HS-5 (cell line): ENCODE measurements at regions not wholly inside any gene's neighbourhood (a gene's known extent, or its start where the extent isn't known, plus 50 kb on each side); places are given as distances from the start of the nearest gene placed in this dataset.

Experiments used
- DNase-seq: peaks from one replicate; pipeline ENCODE4 v3.0.0-alpha.2; 2012; ENCODE audit warnings: low read depth

DNA sequence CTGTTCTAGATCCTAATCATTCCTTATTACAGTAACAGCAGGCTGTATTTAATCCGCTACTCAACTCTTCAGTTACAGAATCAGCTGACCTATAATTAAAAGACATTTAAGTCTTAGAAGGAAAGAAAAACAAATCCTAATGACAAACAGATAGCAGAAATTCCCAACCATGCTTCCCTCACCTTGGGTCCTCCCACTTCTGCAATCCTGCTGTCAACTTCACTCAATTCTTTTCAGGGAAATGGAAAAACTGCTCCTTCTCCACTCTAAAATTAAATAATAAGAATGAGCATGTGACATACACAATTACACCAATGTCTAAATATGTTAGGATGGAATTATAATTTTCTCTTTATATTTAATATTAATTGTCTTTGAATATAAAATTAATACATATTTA lies 182.6 kb upstream of the LYPLAL1 start:
- no peak for DNase-seq

DNA sequence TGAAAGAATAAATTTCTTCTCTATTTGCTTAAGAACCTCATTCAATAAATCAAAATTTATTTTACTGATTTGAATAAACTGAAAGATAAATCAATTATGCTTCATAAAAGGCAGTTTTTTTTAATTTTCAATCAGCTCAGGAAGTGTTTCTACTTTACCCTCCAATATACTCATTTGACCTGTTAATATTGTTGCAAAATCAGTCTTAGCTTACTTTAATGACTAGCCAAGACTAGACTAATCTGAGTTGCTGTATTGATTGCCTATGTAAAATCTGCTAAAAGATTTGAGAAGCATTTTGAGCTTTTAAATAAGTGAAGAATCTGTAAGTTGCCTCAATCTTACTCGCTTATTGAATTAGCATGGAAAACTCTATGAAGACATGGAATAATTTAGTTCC lies 179.1 kb upstream of the LYPLAL1 start:
- no peak for DNase-seq

DNA sequence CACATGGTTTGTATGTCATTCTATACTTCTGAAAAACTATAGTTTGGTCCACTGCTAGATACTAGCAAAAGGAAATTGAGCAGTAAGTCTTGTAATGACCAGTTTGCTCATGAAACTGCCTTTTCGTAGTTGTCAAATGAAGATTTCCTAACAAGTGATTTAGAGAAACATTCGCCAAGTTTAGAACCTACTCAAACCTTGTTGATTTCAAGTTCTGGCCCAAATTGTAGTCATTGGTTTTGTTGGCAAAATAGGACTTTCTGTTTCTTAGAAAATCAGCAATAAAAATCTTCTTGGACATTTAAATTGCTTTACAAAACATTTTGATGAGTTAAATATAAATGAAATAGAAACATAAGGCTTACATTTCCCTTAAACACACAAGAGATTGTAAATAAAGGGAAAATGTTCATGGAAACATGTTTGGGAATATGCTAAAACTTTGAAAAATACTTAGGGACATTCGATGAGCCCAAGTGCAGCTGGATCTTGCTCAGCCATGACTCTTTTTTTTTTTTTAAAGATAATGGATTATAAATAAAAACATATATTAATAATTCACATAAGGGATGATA lies 178.5 kb upstream of the LYPLAL1 start:
- DNase-seq, result no peak

DNA sequence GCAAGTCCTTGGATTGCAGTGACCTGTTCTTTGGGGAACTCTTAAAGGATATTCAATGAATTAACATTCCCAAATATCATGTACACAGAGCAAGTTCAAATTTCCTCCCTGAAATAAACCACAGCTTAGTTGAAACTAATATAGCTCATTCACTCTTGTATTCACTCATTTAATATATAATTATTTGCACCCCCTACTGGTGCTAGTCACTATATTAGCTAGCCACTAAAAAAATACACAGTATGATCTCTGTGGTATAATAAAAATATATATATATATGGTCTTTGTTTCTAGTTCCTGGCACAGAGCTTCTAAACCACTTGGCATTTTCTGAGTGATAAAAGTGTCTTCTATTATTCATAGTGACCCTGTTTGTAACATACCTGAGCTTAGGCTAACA lies 177.3 kb upstream of the LYPLAL1 start:
- DNase-seq, result no peak

DNA sequence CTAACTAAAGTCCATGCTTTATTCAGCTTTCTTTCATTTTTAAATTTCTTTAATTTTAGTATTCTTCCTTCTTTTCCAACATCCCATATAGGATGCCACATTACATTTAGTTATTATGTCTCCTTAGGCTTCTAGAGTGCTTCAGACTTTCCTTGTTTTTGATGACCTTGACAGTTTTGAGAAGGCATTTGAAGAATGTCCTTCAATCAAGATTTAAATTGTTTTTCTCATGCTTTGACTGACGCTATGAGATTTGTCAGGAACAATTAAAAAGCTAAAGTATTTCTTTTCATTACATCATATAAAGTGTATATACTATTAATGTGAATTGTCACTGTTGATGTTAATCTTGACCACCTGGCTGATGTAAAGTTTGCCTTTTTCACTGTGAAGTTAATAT lies 173.7 kb upstream of the LYPLAL1 start:
- DNase-seq, result no peak

DNA sequence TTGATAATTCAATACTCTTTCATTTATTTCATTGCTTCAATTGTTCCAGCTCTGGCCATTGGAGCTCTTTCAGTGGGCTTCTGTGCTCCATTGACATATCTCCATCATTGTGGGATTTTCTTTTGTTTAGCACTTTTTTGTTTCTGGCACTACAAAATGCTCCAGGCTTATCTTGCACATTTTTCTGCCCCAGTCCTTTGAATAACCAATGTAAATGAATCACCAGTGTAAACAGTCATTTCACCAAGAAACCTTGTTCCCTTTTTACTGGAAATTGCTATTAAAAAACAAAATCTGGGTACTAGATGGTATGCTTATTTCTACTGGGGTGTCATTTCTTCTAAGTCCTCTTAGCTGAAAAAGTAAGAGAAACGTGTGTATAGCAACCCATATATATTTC lies 173.0 kb upstream of the LYPLAL1 start:
- no peak for DNase-seq

DNA sequence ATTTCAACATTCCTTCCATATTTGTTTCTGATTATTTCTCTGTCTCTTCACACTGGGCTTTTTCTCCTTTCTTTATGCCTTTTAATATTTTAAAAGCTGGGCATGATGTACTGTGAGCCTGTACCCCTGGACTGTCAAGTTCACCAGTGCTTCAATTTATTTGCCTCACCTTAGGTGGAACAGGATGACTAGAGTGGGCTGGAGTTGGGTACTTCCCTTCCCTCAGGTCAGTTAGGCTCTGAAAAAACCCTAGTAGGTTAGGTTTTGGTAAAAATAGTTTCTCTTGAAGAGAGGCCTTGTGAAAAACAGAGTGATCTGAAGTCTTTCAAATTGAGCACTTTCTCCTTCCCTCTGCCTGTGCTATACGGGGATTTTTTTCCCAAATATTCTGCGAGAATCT lies 163.0 kb upstream of the LYPLAL1 start:
- DNase-seq, result no peak

DNA sequence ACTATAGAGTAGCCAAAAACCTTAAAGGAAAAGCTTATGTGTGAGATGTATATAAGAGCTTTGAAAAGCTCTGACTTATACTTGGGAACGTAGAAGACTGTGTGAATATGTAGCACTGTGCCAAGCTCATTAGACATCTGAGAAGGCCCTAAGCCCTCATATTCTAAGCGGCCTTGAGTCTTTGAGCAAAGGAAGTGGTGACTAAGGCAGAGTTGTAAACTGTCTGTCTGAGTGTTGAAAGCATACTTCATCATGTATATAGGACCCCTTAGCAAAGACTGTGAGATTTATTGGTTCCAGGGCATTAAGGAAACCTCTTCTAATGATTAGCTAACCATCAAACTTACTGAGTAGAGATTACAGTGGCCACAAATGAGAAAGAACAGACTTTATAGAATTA lies 153.3 kb upstream of the LYPLAL1 start:
- DNase-seq, result no peak

DNA sequence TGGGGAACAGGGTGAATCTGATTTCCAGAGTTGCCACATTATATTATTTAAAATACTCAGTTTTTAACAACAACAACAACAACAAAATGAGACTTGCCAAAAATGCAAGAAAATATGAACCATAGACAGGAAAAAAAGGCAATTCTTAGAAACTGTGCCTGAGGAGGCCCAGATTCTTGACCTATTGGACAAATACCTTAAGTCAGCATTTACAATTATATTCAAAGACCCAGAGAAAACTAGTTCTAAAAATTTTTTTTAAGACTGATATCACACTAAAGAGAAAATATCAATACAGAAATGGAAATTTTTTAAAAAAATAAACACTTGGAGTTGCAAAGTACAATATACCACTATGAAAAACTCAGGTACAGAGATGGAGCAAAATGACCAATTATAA lies 152.8 kb upstream of the LYPLAL1 start:
- no peak for DNase-seq

DNA sequence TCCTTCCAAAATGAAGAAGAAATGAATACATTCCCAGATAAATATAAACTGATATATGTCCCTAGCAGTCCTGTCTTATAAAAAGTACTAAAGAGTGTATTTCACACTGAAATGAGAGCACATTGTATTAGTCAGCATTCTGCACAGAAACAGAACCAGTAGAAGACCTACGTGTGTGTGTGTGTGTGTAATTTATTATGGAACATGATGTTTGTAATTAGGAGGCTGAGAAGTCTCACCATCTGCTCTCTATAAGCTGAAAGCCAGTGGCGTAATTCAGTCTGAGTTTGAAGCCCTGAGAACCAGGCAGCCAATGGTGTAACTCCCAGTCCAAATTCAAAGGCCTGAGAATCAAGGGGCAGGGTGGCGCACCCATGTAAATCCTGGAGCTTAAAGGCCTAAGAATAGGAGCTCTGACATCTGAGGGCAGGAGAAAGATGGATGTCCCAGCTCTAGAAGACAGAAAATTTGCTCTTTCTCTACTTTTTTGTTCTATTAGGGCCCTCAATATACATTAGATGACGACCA lies 146.5 kb upstream of the LYPLAL1 start:
- DNase-seq, result no peak

DNA sequence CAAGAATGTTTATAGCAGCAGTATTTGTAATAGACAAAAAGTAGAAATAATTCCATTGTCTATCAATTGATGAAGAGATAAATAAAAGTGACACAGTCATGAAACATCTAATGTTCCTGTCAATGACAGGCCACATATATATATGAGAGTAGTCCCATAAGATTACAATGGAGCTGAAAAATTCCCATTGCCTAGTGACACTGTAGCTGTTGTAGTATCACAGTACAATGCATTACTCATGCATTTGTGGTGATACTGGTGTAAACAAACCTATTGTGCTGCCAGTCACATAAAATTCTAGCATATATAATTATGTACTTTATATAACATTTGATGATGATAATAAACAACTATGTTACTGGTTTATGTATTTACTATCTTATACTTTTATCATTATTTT lies 141.9 kb upstream of the LYPLAL1 start:
- DNase-seq, result no peak

DNA sequence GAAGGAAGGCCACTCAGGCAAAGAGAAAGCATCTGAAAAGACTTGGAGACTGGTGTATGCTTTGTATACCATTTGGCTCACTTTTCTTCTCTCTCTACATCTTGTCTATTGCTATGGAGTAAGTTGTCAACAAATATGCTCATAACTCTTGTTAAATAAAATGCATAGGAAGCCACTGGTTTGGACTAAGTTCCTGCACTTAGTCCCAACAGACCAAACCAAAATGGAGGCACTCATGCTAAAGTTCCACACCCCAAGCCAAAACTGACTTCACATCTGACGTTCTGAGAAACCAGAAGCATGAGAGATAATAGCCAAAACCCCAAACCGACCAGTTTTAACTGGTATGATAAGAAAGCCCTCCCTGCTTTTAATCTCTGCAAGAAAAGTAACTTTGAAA lies 135.3 kb upstream of the LYPLAL1 start:
- DNase-seq, result no peak

DNA sequence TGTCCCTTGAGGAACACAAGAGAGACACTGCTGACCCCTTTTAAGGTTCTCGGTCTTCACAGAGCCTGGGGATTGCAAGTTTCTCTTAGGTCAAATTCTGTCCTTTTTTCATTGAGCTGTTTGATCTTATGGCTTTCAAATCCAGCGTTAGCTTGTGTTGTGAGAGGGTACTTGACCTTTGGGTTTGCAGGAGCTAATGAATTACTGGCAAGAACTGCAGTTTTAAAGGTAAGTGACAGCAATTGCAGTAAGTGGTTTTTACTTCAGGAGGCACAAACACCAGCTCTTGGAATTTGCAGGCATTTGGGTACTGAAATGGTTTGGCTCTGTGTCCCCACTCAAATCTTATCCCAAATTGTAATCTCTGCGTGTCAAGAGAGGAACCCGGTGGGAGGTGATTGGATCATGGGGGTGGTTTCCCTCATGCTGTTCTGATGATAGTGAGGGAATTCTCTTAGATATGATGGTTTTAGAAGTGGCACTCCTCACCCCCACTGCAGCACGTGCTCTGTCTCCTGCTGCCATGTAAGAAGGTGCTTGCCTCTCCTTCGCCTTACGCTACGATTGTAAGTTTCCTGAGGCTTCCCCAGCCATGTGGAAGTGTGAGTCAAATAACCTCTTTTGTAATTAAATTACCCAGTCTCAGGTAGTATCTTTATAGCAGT lies 134.5 kb upstream of the LYPLAL1 start:
- DNase-seq, result no peak

DNA sequence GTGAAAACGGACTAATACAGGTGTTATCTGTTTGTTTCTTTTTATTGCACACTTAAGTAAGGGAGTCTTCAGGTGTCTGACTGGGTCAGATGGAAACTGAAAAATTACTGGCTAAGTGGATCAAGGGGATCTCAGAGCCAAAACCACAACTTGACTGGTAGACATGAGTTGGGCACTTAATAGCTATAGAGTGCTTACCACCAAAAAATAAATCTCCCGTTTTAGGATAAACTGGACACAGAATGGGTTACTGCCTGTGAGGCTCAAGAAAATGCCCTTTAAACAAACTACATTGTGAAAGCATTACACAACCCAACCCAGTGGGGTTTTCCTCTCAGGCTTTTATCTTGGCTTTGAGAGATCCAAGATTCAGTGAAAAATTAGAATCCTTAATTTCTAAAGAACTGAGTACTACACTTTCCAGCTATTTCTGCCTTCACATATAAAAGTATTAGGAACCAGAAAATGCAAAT lies 134.0 kb upstream of the LYPLAL1 start:
- no peak for DNase-seq

DNA sequence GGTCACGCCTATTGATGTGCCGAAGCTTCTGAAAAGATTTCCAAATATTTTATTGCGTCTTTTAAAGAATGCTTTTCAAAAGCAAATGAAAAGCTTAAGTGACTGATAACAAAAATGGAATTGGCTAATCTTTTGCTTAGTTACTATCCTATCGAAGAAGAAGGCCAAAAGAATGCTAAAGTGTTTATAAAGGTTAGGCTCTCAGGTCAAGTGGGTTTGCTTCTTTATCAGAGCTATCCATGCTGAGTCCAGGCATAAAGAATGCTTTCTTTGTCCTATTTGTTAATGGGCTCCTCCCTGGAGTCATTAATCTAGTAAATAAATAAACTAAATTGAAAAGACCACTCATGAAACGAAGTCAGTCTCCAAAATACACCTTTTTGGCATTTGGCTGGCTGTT lies 133.4 kb upstream of the LYPLAL1 start:
- no peak for DNase-seq

DNA sequence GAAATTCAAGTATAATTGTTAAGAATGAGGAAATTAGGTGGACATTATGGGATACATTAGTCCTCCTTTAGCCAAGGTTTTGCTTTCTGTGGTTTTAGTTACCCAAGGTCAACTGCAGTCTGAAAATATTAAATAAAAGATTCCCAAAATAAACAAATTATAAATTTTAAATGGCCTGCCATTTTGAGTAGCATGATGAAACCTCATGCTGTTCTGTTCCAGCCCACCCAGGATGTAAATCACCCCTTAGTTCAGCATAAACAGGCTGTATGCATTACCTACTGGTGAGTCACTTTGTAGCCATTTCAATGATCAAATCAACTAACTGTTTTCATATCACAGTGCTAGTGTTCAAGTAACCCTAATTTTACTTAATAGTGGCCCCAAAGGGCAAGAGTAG lies 132.5 kb upstream of the LYPLAL1 start:
- DNase-seq, result peak; percentile 22

DNA sequence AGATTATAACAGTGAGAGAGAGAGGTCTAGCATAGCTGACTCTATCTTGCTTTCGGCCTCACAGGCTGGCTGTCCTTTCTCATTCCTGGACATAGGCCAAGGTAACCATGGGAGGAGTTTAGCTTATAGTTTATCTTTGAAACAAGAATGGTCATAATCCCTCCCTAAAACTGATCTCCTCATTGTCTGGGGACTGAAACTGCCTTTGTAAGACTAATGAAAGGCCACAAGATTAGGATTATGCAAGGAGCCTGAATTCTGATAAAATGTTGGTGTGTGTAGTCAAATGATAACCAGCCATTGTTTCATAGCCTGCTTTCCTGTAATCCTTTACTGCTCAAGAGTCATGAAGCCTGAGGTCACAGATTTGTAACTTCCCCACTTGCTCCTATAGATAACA lies 131.9 kb upstream of the LYPLAL1 start:
- no peak for DNase-seq

DNA sequence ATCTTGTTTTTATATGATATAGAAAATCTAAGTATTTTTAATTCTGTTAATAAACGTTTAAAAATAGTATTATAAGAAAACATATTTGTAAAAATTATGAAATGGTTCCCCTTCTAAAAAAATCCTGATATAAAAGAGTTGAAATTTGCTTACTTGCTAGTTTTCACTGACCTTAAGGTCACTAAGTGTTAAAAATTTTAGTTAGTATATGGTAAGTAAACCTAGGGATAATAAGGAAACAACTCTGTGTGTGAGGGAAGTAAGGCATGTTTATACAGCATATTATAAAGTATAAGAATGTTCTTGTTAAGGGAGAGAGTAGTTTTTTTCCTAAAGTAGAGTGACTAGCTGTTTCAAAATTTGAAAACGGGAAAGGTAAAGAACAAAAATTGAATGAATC lies 130.9 kb upstream of the LYPLAL1 start:
- DNase-seq, result no peak

DNA sequence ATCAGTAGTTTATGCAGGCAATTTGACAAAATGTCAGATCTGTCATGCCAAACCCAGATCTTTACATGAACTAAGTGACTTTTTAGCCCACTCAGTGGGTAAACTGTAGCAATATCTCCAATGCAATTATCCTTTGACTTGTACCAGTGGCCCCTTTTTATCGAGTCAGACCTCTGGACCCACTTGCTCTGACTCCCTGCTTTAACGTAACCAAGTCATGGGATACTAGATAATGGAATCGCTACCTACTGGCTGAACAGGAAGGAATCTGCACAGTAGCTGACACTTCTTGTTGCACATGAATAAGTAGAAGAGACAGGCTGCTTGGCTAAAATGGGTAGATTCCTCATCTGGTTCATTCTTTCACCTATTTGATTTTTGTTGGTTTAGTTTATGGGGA lies 128.4 kb upstream of the LYPLAL1 start:
- no peak for DNase-seq

DNA sequence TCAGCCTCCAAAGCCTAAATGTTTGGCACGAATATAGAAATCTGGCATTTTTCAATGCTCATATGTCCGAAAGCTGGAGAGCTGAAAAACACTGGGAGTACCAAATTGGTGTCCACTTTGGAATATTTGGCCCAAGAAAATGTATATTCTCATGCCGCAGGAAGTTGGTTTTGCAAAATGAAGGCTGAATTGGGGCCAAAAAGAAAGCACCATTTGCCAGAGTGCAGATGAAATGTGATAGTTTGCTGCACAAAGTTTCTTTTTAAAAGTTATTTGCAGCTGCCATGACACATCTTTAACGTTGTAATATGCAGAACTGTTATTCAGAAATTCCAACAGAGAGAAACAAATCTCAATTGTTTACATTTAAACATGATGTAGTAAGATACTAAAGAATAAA lies 124.2 kb upstream of the LYPLAL1 start:
- DNase-seq, result no peak

DNA sequence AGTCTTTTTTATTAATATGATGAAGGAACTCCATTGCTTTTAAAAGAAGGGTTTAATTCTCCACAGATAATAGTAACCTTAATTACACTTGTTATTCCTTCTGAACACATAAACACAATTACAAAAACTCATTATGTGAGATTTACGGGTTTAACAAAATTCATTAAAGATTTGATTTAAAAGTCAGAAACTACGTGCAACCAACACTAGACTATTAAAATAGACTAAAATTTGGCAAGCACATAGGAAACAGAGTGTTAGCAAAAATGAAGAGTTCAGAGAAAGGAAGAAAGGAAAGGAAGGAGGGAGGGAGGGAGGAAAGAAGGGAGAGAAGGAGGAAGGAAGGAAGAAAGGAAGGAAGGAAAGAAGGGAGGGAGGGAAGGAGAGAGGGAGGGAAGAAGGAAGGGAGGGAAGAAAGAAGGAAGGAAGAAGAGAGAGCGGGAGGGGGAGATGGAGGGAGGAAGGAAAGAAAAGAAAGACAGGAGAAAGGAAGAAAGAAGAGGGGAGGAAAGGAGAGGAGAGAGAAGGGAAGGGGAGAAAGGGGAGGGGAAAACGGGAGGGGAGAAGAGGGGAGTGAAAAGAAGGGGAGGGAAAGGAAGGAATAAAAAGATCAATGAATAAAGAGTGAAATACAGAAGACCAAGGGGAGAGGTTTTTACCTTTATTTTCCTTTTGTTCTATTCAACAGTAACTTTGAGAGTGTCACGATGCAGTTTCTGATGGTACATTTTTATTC lies 123.4 kb upstream of the LYPLAL1 start:
- DNase-seq, result no peak

DNA sequence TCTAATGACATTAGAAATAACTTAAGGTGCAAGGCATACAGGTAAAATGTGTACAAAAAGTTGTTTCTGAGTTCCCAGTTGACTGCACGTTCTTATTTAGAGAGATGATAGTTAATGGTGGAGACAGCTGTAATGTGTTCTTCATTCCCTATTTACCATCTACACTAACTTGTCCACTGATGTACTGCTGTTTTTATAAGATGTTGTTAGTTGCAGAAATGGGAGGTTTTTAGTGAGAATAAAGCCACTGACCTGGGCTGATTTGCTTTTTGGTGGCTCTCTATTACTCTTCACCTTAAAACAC lies 122.9 kb upstream of the LYPLAL1 start:
- no peak for DNase-seq

DNA sequence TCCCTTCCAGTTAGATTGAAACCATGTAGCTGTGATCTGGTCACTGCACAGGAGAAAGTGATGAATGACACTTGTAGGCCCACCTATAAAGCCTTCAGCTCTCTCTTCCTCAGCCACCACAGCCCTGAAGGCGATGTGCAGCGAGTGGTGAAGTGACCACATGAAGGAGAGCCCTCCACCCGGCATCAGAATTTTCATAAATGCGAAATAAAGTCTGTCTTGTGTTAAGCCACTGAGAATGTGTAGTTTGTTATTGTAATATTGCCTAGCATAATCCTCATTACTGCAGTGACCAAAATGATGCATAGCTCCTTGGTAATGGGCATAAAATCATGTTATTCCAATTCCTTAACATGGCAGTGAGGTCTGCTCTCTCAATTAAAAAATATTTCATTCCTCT lies 122.1 kb upstream of the LYPLAL1 start:
- no peak for DNase-seq
